NT2/D1 (cell line): ENCODE measurements at regions not wholly inside any gene's neighbourhood (a gene's known extent, or its start where the extent isn't known, plus 50 kb on each side); places are given as distances from the start of the nearest gene placed in this dataset.

ENCODE experiments used
- YY1 ChIP-seq: IDR thresholded peaks from 2 replicates; pipeline ENCODE4 v1.6.1; 2011; ENCODE audit not compliant: insufficient read length, insufficient read depth
- ZNF274 ChIP-seq: IDR thresholded peaks from 2 replicates; pipeline ENCODE4 v1.6.1; 2011; ENCODE audit warnings: mild to moderate bottlenecking, low read depth, low read length

GRCh38 chr20:57814529-57814928, 104.7 kb upstream of the PMEPA1 start:
- TF ChIP-seq ZNF274 (no peak), YY1 (no peak)
